A549 (cell line): ENCODE measurements at regions not wholly inside any gene's neighbourhood (a gene's known extent, or its start where the extent isn't known, plus 50 kb on each side); places are given as distances from the start of the nearest gene placed in this dataset.
A peak's percentile ranks its signal among the peaks of the same experiment; 100 is the strongest.

ENCODE experiments used
- ATAC-seq, 2 experiments: fragments of 200-7000 bp in 1 of 2; fragments of >200 bp in 1 of 2; cut with Nextera tagmentation in 1 of 2; cut with Tn5 transposase in 1 of 2; 3 replicates each; pipeline versions ENCODE4 v1.8.0 to v1.9.1; 2018 to 2020; ENCODE audit warnings: mild to moderate bottlenecking in 1 of 2, moderate library complexity in 1 of 2
- CTCF ChIA-PET: fragments of 300-600 bp; sonication (Branson Sonifier 250); formaldehyde crosslinking; extraction: SDS; loops from one replicate; lab custom pipeline; 2021; ENCODE audit warnings: antibody characterized with exemption, inconsistent platforms; lab: Yijun Ruan, JAX
- POLR2A ChIA-PET: fragments of 350-600 bp; formaldehyde crosslinking; extraction: SDS; loops from one replicate; lab custom pipeline; 2021; ENCODE audit warnings: antibody characterized with exemption, inconsistent platforms; lab: Yijun Ruan, JAX
- DNase-seq, 2 experiments: peaks; one replicate each; pipeline versions ENCODE4 v3.0.0 to v3.0.0-alpha.2; 2011 to 2016; ENCODE audit warnings: low read depth in 1 of 2, low spot score in 1 of 2
- FAIRE-seq: peaks from 2 replicates; lab custom pipeline; 2011; peaks lifted over from hg19 to GRCh38; lab: Jason Lieb, UNC
- H3K27ac ChIP-seq, 2 experiments: fragments of >200 bp; sonication (Bioruptor Twin); formaldehyde crosslinking; 3 replicates each; pipeline ENCODE4 v1.5.1; 2016 to 2017
- H3K4me1 ChIP-seq: fragments of >200 bp; sonication (Bioruptor Twin); formaldehyde crosslinking; 3 replicates; pipeline ENCODE4 v1.6.1; 2016
- H3K4me2 ChIP-seq: fragments of >200 bp; sonication (Bioruptor Twin); formaldehyde crosslinking; 3 replicates; pipeline ENCODE4 v1.6.1; 2016
- H3K4me3 ChIP-seq: fragments of >200 bp; sonication (Bioruptor Twin); formaldehyde crosslinking; 3 replicates; pipeline ENCODE4 v1.5.1; 2016
- H3K9me3 ChIP-seq: fragments of >200 bp; sonication (Bioruptor Twin); formaldehyde crosslinking; 3 replicates; pipeline ENCODE4 v1.6.1; 2016
- BCL3 ChIP-seq: fragments of >200 bp; sonication (Bioruptor Twin); formaldehyde crosslinking; IDR thresholded peaks from 3 replicates; pipeline ENCODE4 v1.6.1; 2016
- CHD2 ChIP-seq: fragments of 150-350 bp; IDR thresholded peaks from 2 replicates; pipeline ENCODE4 v1.6.1; 2014; ENCODE audit warnings: low read length; ENCODE audit not compliant: partially characterized antibody
- ESRRA ChIP-seq: fragments of 150-350 bp; IDR thresholded peaks from 2 replicates; pipeline ENCODE4 v1.6.1; 2014; ENCODE audit warnings: mild to moderate bottlenecking, low read length, borderline replicate concordance
- FOSB ChIP-seq: fragments of 250-450 bp; sonication (Bioruptor Pico); IDR thresholded peaks from 2 replicates; pipeline ENCODE4 v1.5.0; 2020; ENCODE audit warnings: mild to moderate bottlenecking, moderate library complexity
- FOXS1 ChIP-seq: fragments of 250-450 bp; sonication (Bioruptor Pico); IDR thresholded peaks from 2 replicates; pipeline ENCODE4 v1.5.0; 2020; ENCODE audit warnings: mild to moderate bottlenecking, moderate library complexity
- GATA3 ChIP-seq: IDR thresholded peaks from 2 replicates; pipeline ENCODE4 v1.6.1; 2012; ENCODE audit warnings: borderline replicate concordance
- HDAC2 ChIP-seq: fragments of 200-600 bp; sonication (generic); IDR thresholded peaks from 2 replicates; pipeline ENCODE4 v1.6.1; 2016
- HEYL ChIP-seq: fragments of 250-450 bp; sonication (Bioruptor Pico); IDR thresholded peaks from 2 replicates; pipeline ENCODE4 v1.8.0; 2021; ENCODE audit warnings: mild to moderate bottlenecking, moderate library complexity
- HOXA7 ChIP-seq: fragments of 250-450 bp; sonication (Bioruptor Pico); IDR thresholded peaks from 2 replicates; pipeline ENCODE4 v1.5.0; 2020; ENCODE audit warnings: mild to moderate bottlenecking, moderate library complexity
- HOXB13 ChIP-seq: fragments of 250-450 bp; sonication (Bioruptor Pico); IDR thresholded peaks from 2 replicates; pipeline ENCODE4 v1.5.0; 2020; ENCODE audit warnings: low read depth, mild to moderate bottlenecking, moderate library complexity
- HOXB5 ChIP-seq: fragments of 250-450 bp; sonication (Bioruptor Pico); IDR thresholded peaks from 2 replicates; pipeline ENCODE4 v1.5.0; 2020; ENCODE audit warnings: mild to moderate bottlenecking, moderate library complexity
- MAX ChIP-seq: IDR thresholded peaks from 2 replicates; pipeline ENCODE4 v1.6.1; 2012
- MAZ ChIP-seq: fragments of 150-350 bp; IDR thresholded peaks from 2 replicates; pipeline ENCODE4 v1.6.1; 2014; ENCODE audit warnings: antibody characterized with exemption, low read depth, low read length, borderline replicate concordance
- NPAS2 ChIP-seq: fragments of 250-450 bp; sonication (Bioruptor Pico); IDR thresholded peaks from 2 replicates; pipeline ENCODE4 v1.8.0; 2022; ENCODE audit warnings: mild to moderate bottlenecking, moderate library complexity, borderline replicate concordance
- NR3C1 ChIP-seq: fragments of >200 bp; sonication (Bioruptor Twin); formaldehyde crosslinking; IDR thresholded peaks from 3 replicates; pipeline ENCODE4 v1.6.1; 2017
- PBX3 ChIP-seq: IDR thresholded peaks from 2 replicates; pipeline ENCODE4 v1.6.1; 2012
- POLR2A ChIP-seq: IDR thresholded peaks from 2 replicates; pipeline ENCODE4 v1.6.1; 2012; ENCODE audit warnings: mild to moderate bottlenecking, low read length
- RAD21 ChIP-seq, 2 experiments: fragments of >200 bp in 1 of 2; sonication (Bioruptor Twin) in 1 of 2; formaldehyde crosslinking in 1 of 2; IDR thresholded peaks in 1 of 2; conservative IDR thresholded peaks in 1 of 2; 2 replicates in 1 of 2; 3 replicates in 1 of 2; pipeline ENCODE4 v1.6.1; 2012 to 2018; ENCODE audit warnings: inconsistent platforms in 1 of 2
- RARB ChIP-seq: fragments of 250-450 bp; sonication (Bioruptor Pico); IDR thresholded peaks from 2 replicates; pipeline ENCODE4 v1.8.0; 2021; ENCODE audit warnings: mild to moderate bottlenecking, moderate library complexity
- RNF2 ChIP-seq: fragments of 200-600 bp; sonication (generic); IDR thresholded peaks from 2 replicates; pipeline ENCODE4 v1.6.1; 2016; ENCODE audit warnings: low read depth, mild to moderate bottlenecking, antibody characterized with exemption, moderate library complexity, borderline replicate concordance
- SREBF2 ChIP-seq: fragments of 450-650 bp; IDR thresholded peaks from 2 replicates; pipeline ENCODE4 v1.6.1; 2014; ENCODE audit warnings: mild to moderate bottlenecking, moderate library complexity
- TFCP2L1 ChIP-seq: fragments of 250-450 bp; sonication (Bioruptor Pico); IDR thresholded peaks from 2 replicates; pipeline ENCODE4 v1.5.0; 2021; ENCODE audit warnings: mild to moderate bottlenecking
- TP53 ChIP-seq: fragments of 250-450 bp; sonication (Bioruptor Pico); IDR thresholded peaks from 2 replicates; pipeline ENCODE4 v1.5.0; 2021; ENCODE audit warnings: mild to moderate bottlenecking, moderate library complexity
- ZSCAN20 ChIP-seq: fragments of 250-450 bp; sonication (Bioruptor Pico); IDR thresholded peaks from 2 replicates; pipeline ENCODE4 v1.8.0; 2022; ENCODE audit warnings: mild to moderate bottlenecking, moderate library complexity
- WGBS: methylation state at CpG from one replicate; pipeline ENCODE4 v1.1.6; 2017; ENCODE audit errors: missing lambda C conversion rate; 5-methylcytosine and 5-hydroxymethylcytosine counted together

GRCh38 chr1:87795615-87796337, 467.1 kb downstream of the LMO4 start (continued):
- TF ChIP-seq MAX (peak; percentile 46; the same call in 1 of the 2 replicates), HOXB5 (no peak), HDAC2 (no peak), MAZ (no peak), RARB (CRISPR knock-in tag) (no peak), NPAS2 (CRISPR knock-in tag) (no peak), HEYL (CRISPR knock-in tag) (no peak), CHD2 (no peak), ESRRA (no peak), FOSB (CRISPR knock-in tag) (no peak), TP53 (CRISPR knock-in tag) (no peak), RNF2 (no peak), GATA3 (peak; percentile 39; the same call in 1 of the 2 replicates), BCL3 (0 out of 3 replicates have a peak, but pooled peaks have one; percentile 32), NR3C1 (no peak), SREBF2 (no peak), HOXB13 (CRISPR knock-in tag) (no peak), PBX3 (no peak), RAD21 (conservative IDR thresholded peaks at IDR 0.05 in 1 of 2, IDR thresholded peaks at IDR 0.05 in 1 of 2) (peak; percentile 9 to 30; a peak in 3 of 5 replicates), HOXA7 (CRISPR knock-in tag) (no peak), TFCP2L1 (CRISPR knock-in tag) (no peak)

GRCh38 chr1:87796471-87796901, 467.8 kb downstream of the LMO4 start:
- peak overlapping the region; percentile 91 to 95 for H3K27ac ChIP-seq
- H3K9me3 ChIP-seq, result no peaks in the 10 kb centered on the region
- CTCF ChIA-PET, result interaction anchor here (1.0 kb wide), 1 partner anchor 48 kb away, joined by 3 read pairs; no protein-coding TSS in a partner anchor
- ATAC-seq, result peak; percentile 25 to 41; a peak in 3 of 6 replicates
- no peak for FAIRE-seq
- peak in 1 of 2 experiments; percentile 19 for DNase-seq
- peak overlapping the region; percentile 30; the same call in 2 of the 3 replicates for H3K4me3 ChIP-seq
- H3K4me2 ChIP-seq, result peak overlapping the region; percentile 96
- WGBS, result 42% methylated on average over 9 of the region's 9 CpGs
- H3K4me1 ChIP-seq, result peaks cover 34% of the 10 kb centered on the region
- POLR2A ChIA-PET, result interaction anchor here (1.0 kb wide), 1 partner anchor 9 kb away, joined by 4 read pairs; no protein-coding TSS in a partner anchor
- TF ChIP-seq MAX (0 out of 2 replicates have a peak, but pooled peaks have one; percentile 16), ZSCAN20 (CRISPR knock-in tag) (no peak)

GRCh38 chr1:87799451-87799850, 470.8 kb downstream of the LMO4 start:
- no peaks in the 10 kb centered on the region for H3K9me3 ChIP-seq
- peaks cover 37% of the 10 kb centered on the region for H3K4me1 ChIP-seq
- no peak for DNase-seq
- H3K27ac ChIP-seq, result peak overlapping the region in 1 of 2 experiments; percentile 28; a peak in 2 of 6 replicates
- TF ChIP-seq HOXB5 (no peak), FOXS1 (CRISPR knock-in tag) (no peak), POLR2A (no peak), MAZ (no peak)
- no peak for ATAC-seq
- ChIA-PET POLR2A (no interaction called here), CTCF (interaction anchor here (1.0 kb wide), 1 partner anchor 11 kb away, joined by 3 read pairs; no protein-coding TSS in a partner anchor)
- no peak overlapping the region for H3K4me3 ChIP-seq
- WGBS, result 92% methylated on average over 7 of the region's 7 CpGs
- no peak overlapping the region for H3K4me2 ChIP-seq
- no peak for FAIRE-seq
